ENCODE measurements at regions not wholly inside any gene's neighbourhood (a gene's known extent, or its start where the extent isn't known, plus 50 kb on each side); places are given as distances from the start of the nearest gene placed in this dataset.

DNA sequence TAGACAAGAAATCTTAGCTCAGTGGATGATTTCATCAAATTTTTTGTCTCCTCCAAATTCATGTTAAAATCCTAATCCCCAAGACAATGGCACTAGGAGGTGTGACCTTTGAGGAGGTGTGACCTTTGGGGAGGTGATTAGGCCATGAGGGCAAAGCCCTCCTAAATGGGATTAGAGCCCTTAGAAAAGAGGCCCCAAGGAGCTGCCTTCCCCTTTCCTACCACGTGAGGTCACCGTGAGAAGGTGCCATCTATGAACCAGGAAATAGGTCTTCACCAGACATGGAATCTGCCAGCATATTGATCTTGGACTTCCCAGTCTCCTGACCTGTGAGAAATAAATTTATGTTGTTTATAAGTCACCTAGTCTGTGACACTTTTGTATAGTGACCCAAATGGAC lies 138.7 kb downstream of the TRIM29 start:
- no peak overlapping the region for H3K27ac Mint-ChIP-seq
- no peak overlapping the region for H3K4me3 Mint-ChIP-seq
- peaks cover 11 to 26% (median 16%) of the 10 kb centered on the region in 5 donors for H3K27me3 Mint-ChIP-seq
- no peaks in the 10 kb centered on the region for H3K4me1 Mint-ChIP-seq
- peaks cover 0 to 5% (median 2%) of the 10 kb centered on the region in 3 donors for H3K36me3 Mint-ChIP-seq
- POLR2A ChIA-PET, result no interaction called here
- peaks cover 0 to 14% (median 0%) of the 10 kb centered on the region in 9 donors for H3K9me3 Mint-ChIP-seq
- DNase-seq (no peak), ATAC-seq (no peak)

DNA sequence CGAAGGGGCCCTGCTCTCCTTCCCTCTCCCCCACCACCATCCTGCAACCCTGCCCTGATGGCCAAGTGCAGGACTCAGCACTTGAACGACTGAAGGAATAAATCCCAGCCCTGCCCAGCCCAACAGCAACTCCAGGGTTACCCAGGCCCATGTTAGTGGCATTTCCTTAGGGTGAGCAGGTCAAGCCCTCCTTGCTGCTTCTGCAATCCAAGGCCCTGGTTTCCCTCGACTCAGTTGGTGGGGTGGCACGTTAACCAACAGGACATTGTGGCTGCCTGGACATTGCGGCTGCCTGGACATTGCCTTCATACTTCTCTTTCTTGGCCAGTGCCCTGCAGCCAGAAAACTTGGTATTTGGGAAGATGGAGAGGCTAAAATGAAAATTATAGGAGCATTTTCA lies 141.4 kb downstream of the TRIM29 start:
- Mint-ChIP-seq H3K4me3 (no peak overlapping the region), H3K36me3 (peaks cover 0 to 5% (median 2%) of the 10 kb centered on the region in 3 donors), H3K27ac (no peak overlapping the region), H3K4me1 (no peaks in the 10 kb centered on the region), H3K27me3 (peaks cover 5 to 24% (median 11%) of the 10 kb centered on the region in 5 donors), H3K9me3 (peaks cover 0 to 14% (median 0%) of the 10 kb centered on the region in 9 donors)
- DNase-seq, result no peak
- POLR2A ChIA-PET, result no interaction called here
- ATAC-seq, result no peak

DNA sequence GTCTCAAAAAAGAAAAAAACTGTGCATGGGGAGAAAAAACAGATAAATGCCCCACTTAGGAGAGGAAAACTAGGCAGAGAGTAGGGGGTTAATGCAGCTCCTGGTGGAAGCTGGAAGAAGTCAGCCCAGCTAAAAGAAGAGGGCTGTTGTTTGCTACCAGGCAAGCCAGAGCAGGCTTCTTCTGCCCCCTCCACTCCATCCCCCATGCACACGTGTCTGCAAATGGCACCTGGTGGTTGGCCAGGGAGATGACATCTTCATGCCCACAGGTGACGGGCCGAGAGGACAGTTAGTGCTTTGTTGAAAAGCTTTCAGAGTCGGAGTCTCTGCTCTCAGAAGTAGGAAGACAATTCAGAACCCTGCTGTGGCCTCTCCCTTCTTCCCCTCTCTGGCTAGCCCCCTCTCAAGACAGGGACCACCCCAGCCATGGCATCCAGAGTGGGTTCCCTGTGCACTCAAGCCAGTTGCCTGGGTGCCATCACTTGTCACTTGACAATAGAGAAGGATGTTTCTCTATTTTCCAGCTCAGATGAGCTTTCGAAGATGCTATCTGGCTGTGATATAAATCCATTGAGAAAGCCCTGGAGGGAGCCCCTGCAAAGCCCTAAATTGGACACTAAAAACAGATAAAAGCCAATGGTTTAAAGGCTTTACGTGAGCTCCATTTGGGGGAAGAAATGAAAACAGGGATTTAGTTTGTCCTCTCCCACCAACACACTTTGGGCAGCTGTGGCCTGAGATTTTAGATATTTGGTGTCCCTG lies 142.0 kb downstream of the TRIM29 start:
- Mint-ChIP-seq H3K27ac (no peak overlapping the region), H3K4me3 (no peak overlapping the region), H3K9me3 (peaks cover 0 to 14% (median 0%) of the 10 kb centered on the region in 9 donors), H3K36me3 (peaks cover 0 to 5% (median 2%) of the 10 kb centered on the region in 3 donors), H3K27me3 (peaks cover 5 to 25% (median 11%) of the 10 kb centered on the region in 5 donors), H3K4me1 (no peaks in the 10 kb centered on the region)
- DNase-seq (no peak), ATAC-seq (no peak)
- POLR2A ChIA-PET, result no interaction called here

GRCh38 chr11:119993722-119994121 lies 144.2 kb downstream of the TRIM29 start:
- no peak overlapping the region for H3K27ac Mint-ChIP-seq
- H3K4me1 Mint-ChIP-seq, result no peaks in the 10 kb centered on the region
- H3K36me3 Mint-ChIP-seq, result no peaks in the 10 kb centered on the region
- no peak overlapping the region for H3K4me3 Mint-ChIP-seq
- ATAC-seq, result no peak
- POLR2A ChIA-PET, result no interaction called here
- peaks cover 0 to 3% (median 0%) of the 10 kb centered on the region in 9 donors for H3K9me3 Mint-ChIP-seq
- no peak for DNase-seq
- H3K27me3 Mint-ChIP-seq, result peaks cover 2 to 25% (median 23%) of the 10 kb centered on the region in 5 donors

GRCh38 chr11:119992171-119993051 lies 145.5 kb downstream of the TRIM29 start:
- POLR2A ChIA-PET, result no interaction called here
- Mint-ChIP-seq H3K4me1 (no peaks in the 10 kb centered on the region), H3K27me3 (peaks cover 3 to 26% (median 24%) of the 10 kb centered on the region in 5 donors), H3K4me3 (no peak overlapping the region), H3K27ac (peak overlapping the region in 1 of 10 donors; percentile 56), H3K9me3 (no peaks in the 10 kb centered on the region), H3K36me3 (no peaks in the 10 kb centered on the region)
- ATAC-seq, result no peak
- DNase-seq, result no peak

DNA sequence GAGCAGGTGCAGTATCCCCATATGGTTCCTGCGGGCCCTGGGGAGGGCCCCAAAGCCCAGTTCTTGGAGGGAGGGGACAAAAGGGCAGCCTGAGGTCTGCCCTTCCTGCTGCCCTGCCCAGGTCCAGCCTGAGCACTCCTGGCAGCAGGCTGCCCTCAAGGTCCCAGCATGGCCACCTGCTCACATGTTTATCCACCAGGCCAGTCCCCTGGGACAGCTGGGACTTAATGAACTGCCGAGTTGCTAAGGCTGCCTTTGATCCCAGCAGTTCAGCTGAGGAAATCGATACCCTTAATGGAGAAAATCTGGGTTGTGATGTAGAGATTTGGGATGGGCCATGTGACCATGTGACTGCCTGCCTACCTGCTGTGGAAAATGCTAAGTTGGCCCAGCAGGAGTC lies 146.2 kb downstream of the TRIM29 start:
- Mint-ChIP-seq H3K9me3 (no peaks in the 10 kb centered on the region), H3K36me3 (no peaks in the 10 kb centered on the region), H3K27me3 (peaks cover 3 to 26% (median 24%) of the 10 kb centered on the region in 5 donors), H3K4me1 (no peaks in the 10 kb centered on the region), H3K4me3 (no peak overlapping the region), H3K27ac (no peak overlapping the region)
- POLR2A ChIA-PET, result no interaction called here
- no peak for ATAC-seq
- DNase-seq, result no peak

GRCh38 chr11:119991022-119991404 lies 146.9 kb downstream of the TRIM29 start:
- no peak for ATAC-seq
- H3K4me1 Mint-ChIP-seq, result no peaks in the 10 kb centered on the region
- H3K4me3 Mint-ChIP-seq, result no peak overlapping the region
- POLR2A ChIA-PET, result no interaction called here
- H3K27ac Mint-ChIP-seq, result no peak overlapping the region
- no peaks in the 10 kb centered on the region for H3K36me3 Mint-ChIP-seq
- no peak for DNase-seq
- H3K9me3 Mint-ChIP-seq, result no peaks in the 10 kb centered on the region
- peaks cover 3 to 26% (median 24%) of the 10 kb centered on the region in 5 donors for H3K27me3 Mint-ChIP-seq

DNA sequence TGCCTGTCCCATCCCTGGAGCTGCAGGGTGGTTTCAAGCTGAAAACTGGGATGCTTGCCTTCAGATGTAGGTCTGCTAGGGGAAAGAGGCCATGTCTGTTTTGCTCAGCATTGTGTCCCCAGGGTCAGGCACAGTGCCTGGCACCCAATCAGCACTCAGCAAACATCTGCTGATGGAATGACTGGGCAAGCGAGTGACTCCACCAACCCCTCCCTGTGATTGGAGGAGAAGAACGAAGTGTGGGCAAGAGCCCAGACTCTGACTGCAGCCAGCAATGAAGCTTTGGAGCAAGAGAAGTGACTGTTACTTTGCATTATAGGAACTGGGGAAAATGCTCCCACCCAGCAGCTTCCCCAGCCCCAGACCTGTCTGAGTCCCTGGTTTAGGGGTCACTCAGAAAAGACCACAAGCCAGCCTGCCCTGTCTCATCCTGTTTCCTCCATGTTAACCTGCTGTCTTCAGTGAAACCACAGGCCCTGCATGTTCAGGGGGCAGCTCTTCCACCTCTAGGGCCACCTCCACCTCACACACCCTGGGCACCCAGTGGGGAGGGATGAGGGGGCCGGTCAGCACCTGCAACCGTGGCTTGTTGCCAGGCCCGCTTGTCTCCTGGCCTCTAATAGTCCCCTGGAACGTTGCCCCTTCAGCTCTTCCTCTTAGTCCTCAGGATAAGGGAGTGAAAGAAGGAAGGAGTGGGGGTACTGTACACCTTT lies 147.4 kb downstream of the TRIM29 start:
- Mint-ChIP-seq H3K36me3 (no peaks in the 10 kb centered on the region), H3K27ac (no peak overlapping the region), H3K9me3 (no peaks in the 10 kb centered on the region), H3K27me3 (peaks cover 5 to 30% (median 24%) of the 10 kb centered on the region in 5 donors), H3K4me3 (no peak overlapping the region), H3K4me1 (no peaks in the 10 kb centered on the region)
- DNase-seq (no peak), ATAC-seq (no peak)
- POLR2A ChIA-PET, result no interaction called here

GRCh38 chr11:119989159-119989821 lies 148.6 kb downstream of the TRIM29 start:
- DNase-seq (no peak), ATAC-seq (no peak)
- H3K9me3 Mint-ChIP-seq, result no peaks in the 10 kb centered on the region
- peaks cover 7 to 39% (median 18%) of the 10 kb centered on the region in 5 donors for H3K27me3 Mint-ChIP-seq
- H3K36me3 Mint-ChIP-seq, result no peaks in the 10 kb centered on the region
- POLR2A ChIA-PET, result no interaction called here
- no peaks in the 10 kb centered on the region for H3K4me1 Mint-ChIP-seq
- H3K4me3 Mint-ChIP-seq, result no peak overlapping the region
- H3K27ac Mint-ChIP-seq, result no peak overlapping the region

GRCh38 chr11:119985551-119985950 lies 152.4 kb downstream of the TRIM29 start:
- Mint-ChIP-seq H3K27ac (no peak overlapping the region), H3K4me1 (no peaks in the 10 kb centered on the region), H3K36me3 (no peaks in the 10 kb centered on the region), H3K4me3 (no peak overlapping the region), H3K27me3 (peaks cover 8 to 28% (median 16%) of the 10 kb centered on the region in 5 donors), H3K9me3 (no peaks in the 10 kb centered on the region)
- POLR2A ChIA-PET, result no interaction called here
- ATAC-seq (no peak), DNase-seq (no peak)

DNA sequence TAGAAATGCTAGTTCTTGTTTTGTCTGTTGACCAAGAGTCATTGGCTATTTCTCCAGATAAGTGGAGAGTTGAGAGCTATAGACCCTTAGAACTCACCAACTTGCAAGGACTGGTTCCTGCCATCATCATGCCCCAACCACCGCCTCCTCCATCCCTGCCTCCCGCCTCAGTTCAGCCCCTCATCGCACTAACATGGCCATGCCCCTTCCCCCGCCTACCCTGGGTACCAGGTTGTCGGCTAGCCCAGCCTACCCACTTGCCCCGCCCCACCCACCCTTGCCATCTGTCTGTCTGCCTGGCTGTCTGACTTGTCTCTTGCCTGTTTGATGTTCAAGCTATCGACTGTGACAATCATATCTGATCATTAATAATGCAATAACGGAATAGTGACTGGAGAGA lies 154.1 kb downstream of the TRIM29 start:
- no peak overlapping the region for H3K27ac Mint-ChIP-seq
- H3K27me3 Mint-ChIP-seq, result peaks cover 6 to 15% (median 10%) of the 10 kb centered on the region in 5 donors
- ATAC-seq (no peak), DNase-seq (no peak)
- no peaks in the 10 kb centered on the region for H3K9me3 Mint-ChIP-seq
- H3K4me1 Mint-ChIP-seq, result no peaks in the 10 kb centered on the region
- H3K36me3 Mint-ChIP-seq, result no peaks in the 10 kb centered on the region
- POLR2A ChIA-PET, result no interaction called here
- no peak overlapping the region for H3K4me3 Mint-ChIP-seq

DNA sequence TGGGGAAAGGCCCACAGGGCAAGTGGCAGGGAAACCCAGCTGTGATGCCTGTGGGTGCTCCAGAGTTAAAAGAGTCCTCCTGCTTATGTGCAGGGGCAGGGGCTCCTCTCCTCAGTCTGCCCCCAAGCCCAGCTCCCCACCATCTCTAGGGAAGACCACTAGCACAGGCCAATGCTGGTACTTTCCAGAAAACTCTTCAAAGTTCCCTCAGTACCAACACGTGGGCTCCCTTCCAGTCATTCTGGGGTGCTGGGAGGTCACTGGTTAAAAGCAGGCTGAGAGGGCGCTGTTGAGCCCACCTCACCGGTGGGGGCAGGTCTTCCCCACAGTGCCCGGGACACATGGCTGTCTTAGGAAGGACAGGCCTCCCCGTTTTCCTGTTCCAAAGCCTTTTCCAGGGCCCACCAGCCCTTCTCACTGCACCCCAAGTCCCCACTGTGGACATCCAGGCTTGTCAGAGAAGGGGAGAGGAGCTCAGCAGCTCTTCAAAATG lies 154.6 kb downstream of the TRIM29 start:
- H3K27ac Mint-ChIP-seq, result no peak overlapping the region
- H3K4me1 Mint-ChIP-seq, result no peaks in the 10 kb centered on the region
- no peak overlapping the region for H3K4me3 Mint-ChIP-seq
- peaks cover 4 to 15% (median 10%) of the 10 kb centered on the region in 5 donors for H3K27me3 Mint-ChIP-seq
- no peak for ATAC-seq
- no peaks in the 10 kb centered on the region for H3K36me3 Mint-ChIP-seq
- no peak for DNase-seq
- H3K9me3 Mint-ChIP-seq, result no peaks in the 10 kb centered on the region
- POLR2A ChIA-PET, result no interaction called here

Measured in naive thymus-derived CD8-positive, alpha-beta T cell (primary cell).